WI38 (cell line): ENCODE measurements at regions not wholly inside any gene's neighbourhood (a gene's known extent, or its start where the extent isn't known, plus 50 kb on each side); places are given as distances from the start of the nearest gene placed in this dataset.

Source experiments
- H3K4me3 ChIP-seq: 2 replicates; pipeline ENCODE4 v1.5.1; 2011; ENCODE audit warnings: low read depth, mild to moderate bottlenecking, control low read depth, low read length
- TF ChIP-seq, protein P1 (sequence below): IDR thresholded peaks from 2 replicates; pipeline ENCODE4 v1.5.1; 2012; ENCODE audit warnings: low read depth, mild to moderate bottlenecking, control low read depth, low read length

DNA sequence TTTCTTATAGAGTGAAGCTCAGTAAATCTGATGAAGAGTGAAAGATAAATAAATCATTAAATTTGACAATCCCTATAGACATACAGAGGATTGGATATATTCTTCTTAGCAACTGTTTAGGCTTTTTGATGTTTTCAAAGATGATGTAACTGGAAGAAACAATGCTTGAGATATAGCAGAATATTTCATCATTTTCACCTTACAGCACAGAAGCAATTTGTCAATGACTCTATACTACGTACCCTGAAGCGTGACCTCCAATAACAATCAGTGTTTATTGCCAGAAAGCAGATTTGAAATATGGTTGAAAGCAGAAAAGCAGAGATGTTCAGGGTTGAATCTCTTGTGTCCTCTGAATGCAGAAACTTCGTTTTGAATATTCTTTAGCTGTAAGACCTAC, 228.4 kb downstream of the DTHD1 start:
- TF ChIP-seq, protein P1, sequence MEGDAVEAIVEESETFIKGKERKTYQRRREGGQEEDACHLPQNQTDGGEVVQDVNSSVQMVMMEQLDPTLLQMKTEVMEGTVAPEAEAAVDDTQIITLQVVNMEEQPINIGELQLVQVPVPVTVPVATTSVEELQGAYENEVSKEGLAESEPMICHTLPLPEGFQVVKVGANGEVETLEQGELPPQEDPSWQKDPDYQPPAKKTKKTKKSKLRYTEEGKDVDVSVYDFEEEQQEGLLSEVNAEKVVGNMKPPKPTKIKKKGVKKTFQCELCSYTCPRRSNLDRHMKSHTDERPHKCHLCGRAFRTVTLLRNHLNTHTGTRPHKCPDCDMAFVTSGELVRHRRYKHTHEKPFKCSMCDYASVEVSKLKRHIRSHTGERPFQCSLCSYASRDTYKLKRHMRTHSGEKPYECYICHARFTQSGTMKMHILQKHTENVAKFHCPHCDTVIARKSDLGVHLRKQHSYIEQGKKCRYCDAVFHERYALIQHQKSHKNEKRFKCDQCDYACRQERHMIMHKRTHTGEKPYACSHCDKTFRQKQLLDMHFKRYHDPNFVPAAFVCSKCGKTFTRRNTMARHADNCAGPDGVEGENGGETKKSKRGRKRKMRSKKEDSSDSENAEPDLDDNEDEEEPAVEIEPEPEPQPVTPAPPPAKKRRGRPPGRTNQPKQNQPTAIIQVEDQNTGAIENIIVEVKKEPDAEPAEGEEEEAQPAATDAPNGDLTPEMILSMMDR: no peak
- H3K4me3 ChIP-seq: no peak overlapping the region

DNA sequence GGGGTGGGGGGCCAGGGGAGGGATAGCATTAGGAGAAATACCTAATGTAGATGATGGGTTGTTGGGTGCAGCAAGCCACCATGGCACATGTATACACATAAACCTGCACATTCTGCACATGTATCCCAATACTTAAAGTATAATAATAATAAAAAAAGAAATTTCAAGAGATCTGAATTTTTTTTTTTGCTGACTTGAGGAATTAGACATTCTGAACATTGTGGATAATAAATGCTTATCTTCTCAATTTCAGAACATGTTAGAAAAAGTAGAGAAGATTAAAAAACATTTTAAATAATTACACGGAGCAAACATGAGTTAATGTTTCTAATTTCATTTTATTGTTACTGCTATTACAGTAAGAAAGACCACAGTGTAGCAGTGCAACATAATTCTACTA, 230.4 kb downstream of the DTHD1 start:
- H3K4me3 ChIP-seq: no peak overlapping the region
- TF ChIP-seq, protein P1: no peak

DNA sequence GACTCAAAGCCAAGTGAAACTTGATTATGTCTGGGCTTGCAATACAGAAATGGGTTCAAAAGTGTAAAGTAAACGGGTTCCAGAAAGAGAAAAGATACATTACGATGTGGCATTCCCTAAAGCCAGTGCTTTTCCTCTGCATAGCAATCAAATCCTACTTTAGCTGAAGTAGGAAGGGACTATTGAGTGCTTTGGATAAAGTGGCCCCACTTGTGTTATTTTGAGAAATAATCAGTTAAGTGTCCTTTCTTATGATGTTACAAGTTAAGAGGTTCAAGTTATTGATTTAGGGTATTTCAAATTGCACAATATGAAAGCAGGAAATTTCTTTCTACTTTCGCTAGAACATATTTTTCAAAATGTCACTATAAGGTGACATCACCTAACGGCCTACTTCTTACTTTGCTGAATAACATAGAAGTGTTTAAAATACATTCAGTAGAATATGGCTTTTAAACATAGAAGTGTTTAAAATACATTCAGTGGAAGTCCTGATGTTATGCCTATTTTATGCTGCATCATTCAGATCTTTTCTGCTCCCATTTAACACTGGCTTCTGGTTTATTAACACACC, 235.2 kb downstream of the DTHD1 start:
- H3K4me3 ChIP-seq: no peak overlapping the region
- TF ChIP-seq, protein P1: no peak

DNA sequence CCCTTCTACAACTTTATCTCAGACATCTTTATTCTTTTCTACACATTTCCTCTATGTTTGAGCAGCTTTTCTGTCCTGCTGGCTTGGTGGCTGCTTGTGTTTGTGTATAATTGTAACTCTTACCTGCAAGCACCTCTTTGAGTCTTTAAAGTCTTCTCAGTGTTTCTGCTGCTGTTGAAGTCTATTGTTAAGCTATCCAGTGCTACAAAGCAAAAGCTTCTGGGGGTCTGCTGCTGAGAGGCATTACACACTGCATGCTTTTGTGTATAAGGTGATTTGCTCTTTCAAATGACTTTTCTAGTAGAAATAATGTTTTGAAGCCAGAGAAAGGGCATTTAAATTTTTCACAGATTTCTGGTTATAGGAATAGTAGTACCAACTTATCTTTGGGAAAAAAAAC, 241.8 kb downstream of the DTHD1 start:
- no peak overlapping the region for H3K4me3 ChIP-seq
- TF ChIP-seq, protein P1: no peak

DNA sequence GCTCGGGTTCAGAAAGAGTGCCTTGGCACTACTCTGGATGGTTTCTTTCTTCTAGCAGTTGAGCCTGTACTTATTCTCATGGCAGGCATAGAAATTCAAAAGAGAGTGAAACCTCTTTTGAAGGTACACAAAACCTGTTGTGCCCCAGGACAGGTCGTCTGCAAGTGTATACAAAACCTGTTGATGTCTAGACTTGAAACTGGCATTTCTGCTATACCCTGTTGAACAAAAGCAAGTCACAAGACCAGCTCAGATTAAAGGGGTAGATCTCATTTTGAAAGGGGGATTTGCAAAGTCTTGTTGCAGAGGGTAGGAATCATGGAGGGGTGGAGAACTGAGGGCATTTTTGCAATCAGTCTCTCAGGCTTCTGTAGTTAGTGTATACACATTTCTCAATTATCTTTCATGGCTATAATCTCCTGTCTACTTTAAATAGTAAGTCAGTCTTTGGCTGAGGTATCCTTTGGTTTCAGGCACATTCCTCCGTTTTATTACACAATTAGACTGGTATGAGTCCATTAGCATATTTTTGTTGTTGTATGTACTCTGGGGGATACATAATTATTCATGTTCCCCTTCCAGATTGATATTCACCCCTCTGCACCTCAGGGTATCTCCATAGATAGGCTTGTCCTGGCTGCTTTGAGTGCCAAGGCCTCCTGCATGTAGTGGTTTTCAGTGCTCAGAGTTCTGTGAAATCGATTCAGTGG, 251.4 kb downstream of the DTHD1 start:
- TF ChIP-seq, protein P1: no peak
- H3K4me3 ChIP-seq: no peak overlapping the region

DNA sequence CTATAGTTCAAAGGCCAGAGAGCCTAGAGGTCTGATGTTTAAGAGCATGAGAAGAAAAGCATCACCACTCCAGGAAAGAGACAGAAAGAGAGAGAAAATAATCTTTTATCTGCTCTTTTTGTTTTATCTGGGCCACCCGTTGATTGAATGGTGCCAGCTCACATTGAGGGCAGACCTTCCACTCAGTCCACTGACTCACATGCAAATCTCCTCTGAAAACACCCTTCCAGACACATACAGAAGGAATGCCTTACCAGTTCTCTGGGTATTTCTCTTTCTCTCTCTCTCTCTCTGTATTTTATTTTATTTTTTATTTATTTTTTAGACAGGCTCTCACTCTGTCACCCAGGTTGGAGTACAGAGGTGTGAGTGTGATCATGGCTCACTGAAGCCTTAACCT, 252.5 kb downstream of the DTHD1 start:
- H3K4me3 ChIP-seq: no peak overlapping the region
- TF ChIP-seq, protein P1: no peak

DNA sequence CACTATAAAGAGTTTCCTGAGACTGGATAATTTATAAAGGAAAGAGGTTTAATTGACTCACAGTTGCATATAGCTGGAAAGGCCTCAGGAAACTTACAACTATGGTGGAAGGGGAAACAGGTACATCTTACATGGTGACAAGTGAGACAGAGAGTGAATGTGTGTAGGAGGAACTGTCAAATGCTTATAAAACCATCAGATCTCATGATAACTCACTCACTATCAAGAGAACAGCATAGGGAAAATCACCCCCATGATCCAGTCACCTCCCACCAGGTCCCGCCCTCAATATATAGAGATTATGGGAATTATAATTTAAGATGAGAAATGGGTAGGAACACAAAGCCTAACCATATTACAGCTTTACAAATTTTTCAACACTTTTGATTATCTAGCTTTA, 266.0 kb downstream of the DTHD1 start:
- TF ChIP-seq, protein P1: no peak
- H3K4me3 ChIP-seq: no peak overlapping the region
